ENCODE measurements at regions not wholly inside any gene's neighbourhood (a gene's known extent, or its start where the extent isn't known, plus 50 kb on each side); places are given as distances from the start of the nearest gene placed in this dataset.

GRCh38 chr10:34886906-34887642 is 72.0 kb upstream of the PARD3 start:
- TF ChIP-seq, protein P1, sequence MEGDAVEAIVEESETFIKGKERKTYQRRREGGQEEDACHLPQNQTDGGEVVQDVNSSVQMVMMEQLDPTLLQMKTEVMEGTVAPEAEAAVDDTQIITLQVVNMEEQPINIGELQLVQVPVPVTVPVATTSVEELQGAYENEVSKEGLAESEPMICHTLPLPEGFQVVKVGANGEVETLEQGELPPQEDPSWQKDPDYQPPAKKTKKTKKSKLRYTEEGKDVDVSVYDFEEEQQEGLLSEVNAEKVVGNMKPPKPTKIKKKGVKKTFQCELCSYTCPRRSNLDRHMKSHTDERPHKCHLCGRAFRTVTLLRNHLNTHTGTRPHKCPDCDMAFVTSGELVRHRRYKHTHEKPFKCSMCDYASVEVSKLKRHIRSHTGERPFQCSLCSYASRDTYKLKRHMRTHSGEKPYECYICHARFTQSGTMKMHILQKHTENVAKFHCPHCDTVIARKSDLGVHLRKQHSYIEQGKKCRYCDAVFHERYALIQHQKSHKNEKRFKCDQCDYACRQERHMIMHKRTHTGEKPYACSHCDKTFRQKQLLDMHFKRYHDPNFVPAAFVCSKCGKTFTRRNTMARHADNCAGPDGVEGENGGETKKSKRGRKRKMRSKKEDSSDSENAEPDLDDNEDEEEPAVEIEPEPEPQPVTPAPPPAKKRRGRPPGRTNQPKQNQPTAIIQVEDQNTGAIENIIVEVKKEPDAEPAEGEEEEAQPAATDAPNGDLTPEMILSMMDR (conservative IDR thresholded peaks at IDR 0.05; ENCODE audit: low read depth, low read length): no peak
- Histone ChIP-seq H2AFZ (ENCODE audit: low read depth) (no peak overlapping the region), H3K4me1 (ENCODE audit: low read depth, poor library complexity, severe bottlenecking) (no peaks in the 10 kb centered on the region), H3K27ac (no peak overlapping the region), H3K79me2 (ENCODE audit: insufficient read depth, low read depth) (no peaks in the 10 kb centered on the region), H3K27me3 (ENCODE audit: insufficient read depth, low read depth) (no peaks in the 10 kb centered on the region), H4K20me1 (ENCODE audit: insufficient read depth) (no peaks in the 10 kb centered on the region), H3K9ac (no peak overlapping the region), H3K36me3 (ENCODE audit: insufficient read depth) (no peaks in the 10 kb centered on the region), H3K4me3 (IDR thresholded peaks at IDR 0.05; ENCODE audit: insufficient read depth, low read depth, low read length) (no peak overlapping the region), H3K4me2 (no peak overlapping the region)

DNA sequence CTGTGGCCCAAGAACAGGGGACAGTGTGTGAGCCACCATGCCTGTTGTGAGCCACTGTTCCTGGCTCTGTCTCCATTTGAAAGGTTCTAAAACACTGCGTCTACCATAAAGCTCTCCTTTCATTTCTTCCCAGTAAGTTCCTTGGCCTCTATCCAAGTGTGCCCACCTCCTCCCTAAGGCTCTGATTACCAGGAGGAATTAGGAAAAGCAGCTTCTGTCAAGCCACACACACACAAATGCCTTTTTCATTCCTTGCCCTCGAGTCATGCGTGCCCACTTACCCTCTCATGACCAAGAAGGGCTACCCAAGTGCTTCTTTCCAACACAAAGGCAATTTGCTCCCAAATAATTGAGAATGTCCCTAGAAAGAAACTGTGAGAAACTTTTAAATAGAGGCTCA is 70.8 kb upstream of the PARD3 start:
- no peak overlapping the region for H3K4me2 ChIP-seq
- TF ChIP-seq, protein P1 (conservative IDR thresholded peaks at IDR 0.05; ENCODE audit: low read depth, low read length): no peak
- no peak overlapping the region for H2AFZ ChIP-seq (ENCODE audit: low read depth)
- no peaks in the 10 kb centered on the region for H3K27me3 ChIP-seq (ENCODE audit: insufficient read depth, low read depth)
- H3K9ac ChIP-seq: no peak overlapping the region
- H3K4me1 ChIP-seq (ENCODE audit: low read depth, poor library complexity, severe bottlenecking): no peaks in the 10 kb centered on the region
- no peaks in the 10 kb centered on the region for H3K36me3 ChIP-seq (ENCODE audit: insufficient read depth)
- no peak overlapping the region for H3K27ac ChIP-seq
- no peaks in the 10 kb centered on the region for H3K79me2 ChIP-seq (ENCODE audit: insufficient read depth, low read depth)
- no peaks in the 10 kb centered on the region for H4K20me1 ChIP-seq (ENCODE audit: insufficient read depth)
- no peak overlapping the region for H3K4me3 ChIP-seq (IDR thresholded peaks at IDR 0.05; ENCODE audit: insufficient read depth, low read depth, low read length)

GRCh38 chr10:34885011-34885410 is 69.9 kb upstream of the PARD3 start:
- no peak overlapping the region for H3K9ac ChIP-seq
- H3K4me1 ChIP-seq (ENCODE audit: low read depth, poor library complexity, severe bottlenecking): no peaks in the 10 kb centered on the region
- no peak overlapping the region for H3K27ac ChIP-seq
- TF ChIP-seq, protein P1 (conservative IDR thresholded peaks at IDR 0.05; ENCODE audit: low read depth, low read length): no peak
- H3K27me3 ChIP-seq (ENCODE audit: insufficient read depth, low read depth): no peaks in the 10 kb centered on the region
- no peak overlapping the region for H2AFZ ChIP-seq (ENCODE audit: low read depth)
- no peaks in the 10 kb centered on the region for H3K79me2 ChIP-seq (ENCODE audit: insufficient read depth, low read depth)
- H3K36me3 ChIP-seq (ENCODE audit: insufficient read depth): no peaks in the 10 kb centered on the region
- H3K4me3 ChIP-seq (IDR thresholded peaks at IDR 0.05; ENCODE audit: insufficient read depth, low read depth, low read length): no peak overlapping the region
- H4K20me1 ChIP-seq (ENCODE audit: insufficient read depth): no peaks in the 10 kb centered on the region
- no peak overlapping the region for H3K4me2 ChIP-seq

- H3K4me3 ChIP-seq (IDR thresholded peaks at IDR 0.05; ENCODE audit: insufficient read depth, low read depth, low read length): no peak overlapping the region
- no peaks in the 10 kb centered on the region for H3K79me2 ChIP-seq (ENCODE audit: insufficient read depth, low read depth)
- H3K27ac ChIP-seq: no peak overlapping the region
- H3K4me1 ChIP-seq (ENCODE audit: low read depth, poor library complexity, severe bottlenecking): no peaks in the 10 kb centered on the region
- H3K36me3 ChIP-seq (ENCODE audit: insufficient read depth): no peaks in the 10 kb centered on the region
- H2AFZ ChIP-seq (ENCODE audit: low read depth): no peak overlapping the region
- H3K4me2 ChIP-seq: no peak overlapping the region
- TF ChIP-seq, protein P1 (conservative IDR thresholded peaks at IDR 0.05; ENCODE audit: low read depth, low read length): no peak
- H3K27me3 ChIP-seq (ENCODE audit: insufficient read depth, low read depth): no peaks in the 10 kb centered on the region
- H3K9ac ChIP-seq: no peak overlapping the region
- no peaks in the 10 kb centered on the region for H4K20me1 ChIP-seq (ENCODE audit: insufficient read depth)
Measured at GRCh38 chr10:34884272-34884952, 69.3 kb upstream of the PARD3 start.

Measured in KMS-11 (cell line).